NCI-H1048 (cell line): ENCODE measurements at regions not wholly inside any gene's neighbourhood (a gene's known extent, or its start where the extent isn't known, plus 50 kb on each side); places are given as distances from the start of the nearest gene placed in this dataset.
"Not testable (repeated sequence)": the region's sequence is repeated elsewhere in the genome, so short reads cannot be mapped to it uniquely, and the experiment has no call there.

ENCODE experiments used
- DNase-seq: peaks from one replicate; lab custom pipeline; 2025; lab: John Stamatoyannopoulos, UW

DNA sequence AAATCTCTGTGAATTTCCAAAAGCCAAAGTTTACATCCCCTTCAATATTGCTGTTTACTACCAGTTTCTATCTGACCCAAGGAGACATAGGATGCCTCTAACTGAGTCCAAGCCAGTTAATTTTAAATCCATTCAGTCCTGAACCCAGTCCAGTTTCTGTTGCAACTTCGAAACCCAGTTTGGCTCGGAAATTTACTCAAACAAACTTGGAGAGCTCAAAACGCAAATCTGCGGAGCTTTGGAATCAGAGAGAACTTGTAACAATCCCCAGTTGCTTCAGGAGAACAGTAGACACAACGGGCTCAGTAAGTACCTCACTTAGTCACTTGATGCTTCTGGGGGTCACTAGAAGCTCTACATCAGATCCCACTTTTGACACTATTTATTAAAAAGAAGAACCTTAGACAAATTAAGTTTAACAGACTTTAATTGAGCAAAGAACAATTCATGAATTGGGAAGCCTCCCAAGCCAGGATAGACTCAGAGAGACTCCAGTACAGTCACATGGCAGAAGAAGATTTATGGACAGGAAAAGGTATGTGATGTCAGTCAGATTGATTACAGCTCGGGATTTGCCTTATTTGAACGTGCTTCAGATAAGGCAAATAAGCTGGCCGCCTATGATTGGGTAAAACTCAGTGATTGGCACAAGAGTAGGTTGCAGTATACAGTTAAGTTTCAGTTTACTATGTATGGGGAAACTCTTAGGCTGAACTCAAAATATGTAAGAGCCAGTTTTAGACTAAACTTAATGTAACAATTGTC is 118.0 kb downstream of the RFPL4B start:
- no peak for DNase-seq

DNA sequence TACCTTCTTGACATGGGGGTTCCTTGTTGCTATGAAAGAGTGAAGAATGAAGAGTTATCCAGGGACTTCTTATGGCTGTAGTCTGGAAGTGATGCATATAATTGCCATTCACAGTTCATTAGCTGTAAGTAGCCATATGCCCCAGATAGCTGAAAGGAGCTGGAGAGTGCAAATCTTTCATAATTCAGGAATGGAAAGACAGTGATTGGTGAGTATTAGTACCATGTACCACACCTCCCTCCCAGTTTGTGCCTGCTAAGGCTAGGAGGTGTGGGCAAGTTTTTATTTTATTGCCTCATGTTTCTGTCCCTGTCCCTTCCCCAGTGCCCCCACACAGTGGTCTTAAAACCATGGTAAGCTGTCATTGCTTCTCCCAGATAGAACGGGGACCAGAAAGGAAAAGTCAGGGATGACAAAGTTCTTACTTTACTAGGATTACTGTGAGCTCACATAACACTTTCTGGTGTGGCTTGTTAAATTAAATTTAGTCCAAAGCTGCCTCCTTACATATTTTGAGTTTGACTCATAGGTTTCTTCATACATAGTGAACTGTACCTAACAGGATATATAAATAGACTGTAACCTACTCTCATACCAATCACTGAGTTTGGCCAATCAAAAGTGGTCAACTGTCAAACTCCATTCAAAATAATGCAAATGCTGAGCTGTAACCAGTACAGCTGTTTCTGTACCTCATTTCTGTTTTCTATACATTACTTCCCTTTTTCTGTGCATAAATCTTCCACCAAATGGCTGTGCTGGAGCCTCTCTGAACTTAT is 119.4 kb downstream of the RFPL4B start:
- DNase-seq = no peak

DNA sequence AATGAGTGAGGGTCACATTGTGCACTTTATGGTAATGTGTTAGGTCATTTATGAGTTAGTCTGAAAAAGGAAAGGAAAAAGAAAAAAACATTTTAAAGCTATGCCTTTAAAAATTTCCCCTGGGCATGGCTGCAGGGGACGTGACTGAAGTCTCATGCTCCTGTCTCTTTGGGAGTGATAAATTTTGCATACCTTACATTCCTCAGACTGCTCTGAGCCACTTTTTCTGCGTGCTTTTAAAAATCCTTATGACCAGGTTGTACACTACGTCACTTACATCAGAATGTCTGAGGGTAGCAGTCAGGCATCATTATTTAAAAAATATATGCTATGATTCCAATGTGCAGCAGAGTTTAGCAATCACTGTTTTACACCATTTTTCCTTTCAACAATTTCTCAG is 121.2 kb downstream of the RFPL4B start:
- DNase-seq = no peak

DNA sequence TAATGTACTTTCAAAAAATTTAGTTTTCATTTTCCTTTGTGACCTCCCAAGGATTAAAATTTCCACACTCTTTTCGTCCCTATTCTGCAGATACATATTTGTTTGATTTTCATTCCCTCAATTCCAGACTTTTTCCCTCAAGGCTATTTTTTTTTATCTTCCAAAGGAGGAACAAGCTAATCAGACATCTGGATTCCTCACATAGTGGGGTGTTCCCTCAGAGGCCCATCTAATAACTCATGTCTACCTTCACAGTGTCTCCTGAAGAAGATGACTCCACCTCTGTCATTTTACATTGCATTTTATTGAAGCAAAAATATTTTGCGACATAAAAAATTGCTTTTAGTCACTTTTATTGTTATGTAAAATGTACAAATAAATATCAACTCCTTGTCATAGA is 122.2 kb downstream of the RFPL4B start:
- DNase-seq = no peak

DNA sequence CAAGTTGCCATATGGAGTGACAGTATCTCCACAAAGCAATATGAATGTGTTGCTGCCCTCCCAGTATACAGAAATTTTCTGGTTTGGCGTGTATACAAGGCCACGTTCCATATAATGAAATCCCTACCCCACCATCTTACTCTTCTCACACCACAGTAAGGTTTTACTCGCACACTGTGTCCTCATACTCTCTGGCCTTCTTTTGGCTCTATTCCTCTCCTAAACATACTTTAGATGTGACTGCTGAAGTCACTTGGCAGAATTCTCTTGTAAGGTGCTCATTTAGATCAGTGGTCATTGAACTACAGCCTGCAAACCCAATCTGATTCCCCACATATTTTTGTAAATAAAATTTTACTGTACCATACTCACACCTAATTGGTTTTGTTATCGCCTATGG is 123.2 kb downstream of the RFPL4B start:
- no peak for DNase-seq

DNA sequence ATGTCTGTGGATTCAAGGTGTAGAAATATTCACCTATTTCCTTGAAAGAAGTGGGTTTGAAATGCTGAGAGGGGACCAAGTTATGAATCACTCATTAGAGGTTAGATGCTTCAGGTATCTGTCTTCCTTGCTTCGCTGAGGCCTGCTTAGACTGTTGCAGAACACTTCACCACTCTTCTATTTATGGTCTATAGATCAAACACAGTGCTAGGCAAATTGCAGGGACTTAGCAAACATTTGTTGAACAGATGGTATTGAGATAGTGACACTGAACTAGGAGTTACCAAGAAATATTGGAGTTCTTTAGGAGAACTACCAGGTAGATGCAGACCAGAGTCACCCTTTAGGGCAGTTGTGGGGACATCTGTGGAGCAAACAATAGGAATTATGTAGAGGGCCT is 123.8 kb downstream of the RFPL4B start:
- no peak for DNase-seq

DNA sequence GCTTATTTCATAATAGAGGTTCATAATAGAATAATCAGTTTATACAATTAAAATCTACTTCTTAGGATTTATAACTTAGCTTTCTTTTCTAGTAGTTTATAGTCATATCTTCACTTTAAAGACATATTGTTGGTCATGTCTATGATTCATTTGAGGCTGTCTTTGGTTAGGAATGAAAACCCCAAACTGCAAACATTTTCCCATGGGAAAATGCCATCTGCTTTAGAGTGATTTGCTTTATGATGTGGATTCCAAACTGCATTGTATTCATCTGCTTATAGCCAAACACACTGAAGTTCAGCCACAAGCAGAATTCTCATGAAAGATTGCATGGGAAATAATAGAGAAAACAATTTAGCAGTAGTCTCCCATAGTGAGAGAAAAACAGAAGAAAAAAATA is 128.0 kb downstream of the RFPL4B start:
- DNase-seq = no peak

DNA sequence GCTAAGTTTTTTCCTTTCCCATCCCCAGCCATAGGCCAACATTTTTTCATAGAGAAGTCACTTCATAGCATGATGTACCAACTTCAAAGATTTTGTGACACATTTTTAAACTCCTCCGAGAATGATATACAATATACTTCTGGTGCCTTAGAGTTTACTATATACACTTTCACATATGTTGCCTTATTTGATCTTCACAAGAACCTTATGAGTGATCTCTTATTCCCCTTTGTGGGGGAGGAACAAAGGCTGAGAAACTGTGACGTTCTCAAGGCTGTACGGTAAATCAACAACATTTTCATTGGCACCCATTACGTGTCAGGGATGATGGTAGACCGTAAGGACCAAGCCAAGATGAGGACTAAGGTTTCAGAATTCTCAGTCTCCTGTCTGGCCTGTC is 130.0 kb downstream of the RFPL4B start:
- DNase-seq = no peak

DNA sequence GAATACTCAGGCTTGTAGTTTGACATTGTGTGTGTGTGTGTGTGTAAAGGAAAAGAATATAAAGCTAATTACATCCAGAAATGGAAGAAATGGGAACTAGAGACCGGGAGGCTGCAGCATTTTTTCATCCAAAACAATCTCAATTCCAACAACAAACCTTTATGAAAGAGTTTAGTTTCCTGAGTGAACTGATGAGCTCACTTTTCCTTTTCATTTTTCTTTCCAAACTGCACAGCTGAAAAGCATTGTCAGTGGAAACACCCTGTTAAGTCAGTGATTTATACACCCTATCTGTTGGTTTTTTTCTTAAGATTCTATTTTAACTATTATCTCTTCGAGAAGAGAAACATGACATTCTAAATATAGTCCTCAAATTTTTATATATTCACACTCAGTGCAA is 130.9 kb downstream of the RFPL4B start:
- DNase-seq = no peak

DNA sequence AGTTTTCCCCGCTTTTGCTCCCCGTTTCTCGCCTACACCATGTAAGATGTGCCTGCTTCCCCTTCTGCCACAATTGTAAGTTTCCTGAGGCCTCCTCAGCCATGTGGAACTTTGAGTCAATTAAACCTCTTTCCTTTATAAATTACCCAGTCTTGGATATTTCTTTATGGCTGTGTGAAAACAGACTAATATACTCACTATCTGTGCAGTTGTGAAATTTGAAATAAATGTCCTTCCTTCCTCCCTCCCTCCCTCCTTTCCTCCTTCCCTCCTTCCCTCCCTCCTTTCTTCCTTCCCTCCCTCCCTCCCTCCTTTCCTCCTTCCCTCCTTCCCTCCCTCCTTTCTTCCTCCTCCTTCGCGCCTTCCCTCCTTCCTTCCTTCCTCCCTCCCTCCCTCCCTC is 132.8 kb downstream of the RFPL4B start:
- DNase-seq = not testable (repeated sequence)

DNA sequence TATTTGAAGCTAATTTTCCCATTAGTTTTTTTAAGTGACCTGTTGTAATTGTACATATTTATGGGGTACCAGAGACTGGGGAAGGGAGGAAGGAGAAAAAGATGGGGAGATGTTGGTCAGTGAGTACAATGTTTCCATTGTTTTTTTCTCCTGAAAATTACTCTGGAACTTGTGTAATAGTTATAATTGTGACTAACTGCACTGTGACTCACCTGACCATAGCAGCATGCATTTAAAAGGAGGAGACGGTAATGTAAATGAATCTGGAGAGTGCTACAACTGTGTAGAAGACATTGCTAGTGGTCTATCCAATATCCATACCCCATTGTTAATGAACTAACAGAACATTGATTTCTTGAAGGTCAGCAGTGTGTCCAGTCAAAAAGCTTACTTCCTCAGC is 133.4 kb downstream of the RFPL4B start:
- DNase-seq = no peak

DNA sequence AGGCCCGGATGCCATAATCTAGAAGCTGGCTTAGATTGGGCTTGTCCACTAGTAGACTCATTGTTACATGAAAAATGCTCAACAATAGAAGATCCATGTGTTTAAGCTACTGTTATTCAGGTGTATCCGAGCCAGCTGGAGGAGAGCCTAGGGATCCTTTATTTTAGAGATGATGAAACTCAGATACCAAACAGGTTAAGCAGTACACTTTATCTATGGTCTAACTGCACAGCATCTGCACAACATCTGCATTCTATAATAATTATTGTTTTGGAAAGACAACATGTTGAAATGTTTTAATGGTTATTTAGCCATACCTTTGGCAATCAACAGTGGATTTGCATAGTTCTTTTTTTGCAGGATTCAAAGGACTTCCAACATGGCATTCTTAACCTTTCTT is 134.1 kb downstream of the RFPL4B start:
- no peak for DNase-seq

DNA sequence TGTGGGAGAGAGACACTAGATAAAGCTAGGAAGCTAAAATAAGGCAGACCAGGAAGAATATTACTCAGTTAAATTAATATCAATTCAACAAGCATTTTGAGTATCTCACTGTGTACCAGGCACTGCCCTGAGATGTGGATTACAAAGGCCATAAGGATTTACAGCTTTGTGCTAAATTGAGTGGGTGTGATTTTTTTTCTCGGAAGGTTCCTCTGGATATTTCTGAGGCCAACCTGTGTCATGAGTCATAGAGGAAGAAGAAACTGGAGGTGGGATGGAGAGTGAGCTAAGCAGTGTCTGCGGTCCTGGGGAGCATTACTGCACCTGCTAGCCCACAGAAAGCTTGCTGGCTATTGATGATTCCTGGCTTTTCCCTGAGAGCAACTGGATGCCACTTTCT is 135.2 kb downstream of the RFPL4B start:
- no peak for DNase-seq

DNA sequence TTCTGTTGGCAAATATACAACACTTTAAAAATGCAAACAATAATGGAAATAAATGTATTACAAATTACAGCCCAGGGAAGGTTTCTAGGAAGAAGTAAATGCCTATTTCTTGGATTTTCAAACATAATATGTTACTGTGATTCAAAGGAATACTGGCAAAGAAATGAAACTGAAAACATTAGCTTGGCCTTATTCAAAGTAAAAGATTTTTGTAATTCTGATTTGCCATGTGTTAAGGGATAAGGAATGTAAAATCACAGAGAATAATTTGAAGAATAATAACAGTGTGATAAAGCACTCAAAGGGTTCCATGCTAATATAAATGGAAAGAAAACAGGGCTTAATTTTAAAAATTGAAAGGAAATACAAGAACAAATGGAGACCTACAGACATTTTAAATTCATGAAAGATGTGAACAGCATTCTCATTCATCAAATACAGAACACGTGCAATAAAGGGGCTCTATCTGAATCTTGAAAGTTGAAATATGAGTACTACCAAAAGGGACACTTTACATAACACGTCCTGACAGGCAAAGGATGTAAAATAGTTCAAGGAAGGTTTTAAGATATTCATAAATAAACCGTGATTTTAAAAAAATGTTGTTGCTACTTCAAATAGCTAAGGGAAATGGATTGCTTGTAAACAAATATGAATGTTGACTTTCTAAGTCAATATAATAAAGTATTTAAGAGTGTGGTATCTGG is 138.1 kb downstream of the RFPL4B start:
- DNase-seq = no peak

DNA sequence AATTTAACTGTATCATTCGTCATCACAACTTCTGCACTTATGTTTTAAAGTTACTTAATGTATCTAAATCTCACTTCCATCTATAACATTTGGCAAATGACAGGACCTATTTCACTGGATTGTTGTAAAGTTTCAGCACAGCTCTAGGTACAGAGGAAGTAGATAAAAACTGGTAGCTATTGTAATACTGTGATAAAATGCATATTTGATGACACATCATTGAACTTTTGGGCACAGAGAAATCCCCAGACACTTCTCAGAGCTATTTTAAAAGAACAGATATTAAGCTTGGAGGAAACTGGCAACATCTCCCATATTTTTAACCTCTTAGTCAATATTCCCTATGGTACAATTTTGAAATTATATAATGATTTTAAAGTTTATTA is 138.7 kb downstream of the RFPL4B start:
- DNase-seq = no peak

DNA sequence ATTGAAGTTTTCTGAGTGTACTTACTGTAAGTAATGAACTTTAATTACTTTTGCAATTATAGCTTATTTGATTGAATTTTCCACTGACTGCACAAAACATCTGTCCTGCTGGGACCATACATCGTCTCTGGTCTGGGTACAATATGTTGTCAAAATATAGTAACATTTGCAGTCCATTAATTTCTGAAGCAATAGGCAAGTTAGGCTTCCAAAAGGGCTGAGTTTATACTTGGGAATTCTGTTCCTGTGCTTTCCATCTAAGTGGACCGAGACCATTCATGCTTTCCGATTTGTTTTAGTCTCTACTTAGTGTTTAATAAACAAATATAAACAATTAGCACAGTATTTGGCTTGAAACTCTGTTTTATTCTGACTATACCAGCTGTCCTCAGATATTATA is 139.3 kb downstream of the RFPL4B start:
- no peak for DNase-seq

DNA sequence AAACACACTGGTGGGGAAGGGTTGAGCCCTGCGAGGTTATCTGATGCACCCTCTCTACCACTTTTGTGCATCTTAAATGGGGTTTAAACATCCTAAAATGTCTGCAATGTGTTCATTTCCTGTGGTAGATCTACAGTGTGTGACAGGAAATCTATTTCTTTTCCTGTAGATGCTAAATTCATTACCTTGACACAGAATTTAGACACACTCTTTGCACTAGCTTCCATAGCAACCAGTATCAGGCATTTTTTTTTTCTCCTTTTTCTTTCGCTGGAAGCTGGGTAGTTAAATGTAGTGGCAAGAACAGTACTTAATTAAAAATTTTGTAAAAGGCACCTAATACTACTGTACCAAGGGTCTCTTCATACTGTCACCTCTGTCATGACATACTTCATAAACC is 141.1 kb downstream of the RFPL4B start:
- no peak for DNase-seq

DNA sequence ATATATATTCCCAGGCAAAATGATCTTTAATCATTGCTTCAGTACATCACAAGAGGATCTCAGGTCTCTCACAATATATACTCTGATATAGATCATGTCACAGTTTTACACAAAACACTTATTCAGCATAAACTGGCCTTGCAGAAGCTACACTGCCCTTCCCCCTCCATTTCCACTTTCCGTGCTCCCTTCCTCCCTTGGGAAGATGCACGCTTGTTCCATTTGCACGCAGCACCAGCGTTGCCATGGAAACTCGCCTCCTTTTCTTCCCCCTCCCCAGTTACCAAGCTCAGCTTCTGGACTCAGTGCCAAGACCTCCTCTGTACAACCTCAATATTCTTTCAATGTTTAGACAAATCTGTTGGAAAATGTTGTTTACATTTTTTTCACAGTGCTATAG is 154.6 kb downstream of the RFPL4B start:
- no peak for DNase-seq

DNA sequence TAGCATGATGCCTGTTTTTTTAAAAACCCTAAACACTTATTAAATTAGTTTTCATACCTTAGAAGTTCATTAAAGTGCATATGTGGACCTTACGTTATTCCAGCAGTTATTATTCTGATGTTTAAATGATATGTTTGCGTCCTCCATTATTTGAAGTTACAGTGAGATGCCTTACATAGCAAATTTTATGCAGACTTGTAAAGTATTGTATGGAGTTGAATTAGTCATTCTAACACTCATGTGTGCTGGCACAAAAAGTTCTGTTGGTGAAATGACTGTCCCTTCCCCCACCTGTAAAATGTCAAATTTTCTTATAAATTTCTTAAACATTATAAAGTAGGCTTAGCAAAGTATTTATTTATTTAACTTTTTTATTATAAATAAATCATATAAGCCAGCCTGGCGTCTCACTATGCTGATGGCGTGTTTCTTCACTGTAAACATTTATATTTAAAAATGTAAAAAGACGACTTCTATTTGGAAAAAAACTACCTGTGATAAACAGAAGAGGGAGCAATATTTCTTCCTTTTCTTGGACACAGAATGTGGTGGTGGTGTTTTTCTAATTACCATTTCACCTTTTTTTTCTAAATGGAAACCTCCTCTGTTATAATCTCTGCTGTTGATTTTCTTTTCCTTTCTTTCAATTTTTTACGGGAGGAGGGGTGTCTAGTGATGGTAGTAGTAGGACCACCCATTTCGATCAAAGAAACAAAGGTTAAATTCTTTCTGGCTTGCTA is 155.4 kb downstream of the RFPL4B start:
- no peak for DNase-seq

DNA sequence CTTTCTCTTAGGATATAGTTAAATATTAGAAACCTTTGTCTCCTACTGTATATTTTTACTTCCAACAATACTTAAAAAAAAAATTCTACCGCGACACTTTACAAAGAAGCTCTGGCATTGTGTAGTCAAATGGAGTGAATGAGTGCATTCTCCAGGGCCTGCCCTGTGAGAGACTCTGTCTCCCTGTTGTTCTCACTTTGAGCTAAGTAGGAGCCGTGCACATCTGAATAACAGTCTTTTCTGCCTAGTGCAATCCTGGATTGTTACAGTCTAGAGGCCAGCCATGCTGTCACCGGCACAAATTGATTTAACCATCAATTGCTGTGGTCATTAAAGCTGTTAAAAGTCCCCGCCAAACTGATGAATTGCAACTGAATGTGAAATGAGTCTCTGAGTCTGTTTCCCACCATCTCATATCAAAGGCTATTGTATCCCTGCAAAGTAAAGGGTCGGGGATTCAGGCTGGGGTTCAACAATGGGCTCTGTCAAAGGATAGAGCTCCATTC is 156.0 kb downstream of the RFPL4B start:
- DNase-seq = peak; percentile 90

DNA sequence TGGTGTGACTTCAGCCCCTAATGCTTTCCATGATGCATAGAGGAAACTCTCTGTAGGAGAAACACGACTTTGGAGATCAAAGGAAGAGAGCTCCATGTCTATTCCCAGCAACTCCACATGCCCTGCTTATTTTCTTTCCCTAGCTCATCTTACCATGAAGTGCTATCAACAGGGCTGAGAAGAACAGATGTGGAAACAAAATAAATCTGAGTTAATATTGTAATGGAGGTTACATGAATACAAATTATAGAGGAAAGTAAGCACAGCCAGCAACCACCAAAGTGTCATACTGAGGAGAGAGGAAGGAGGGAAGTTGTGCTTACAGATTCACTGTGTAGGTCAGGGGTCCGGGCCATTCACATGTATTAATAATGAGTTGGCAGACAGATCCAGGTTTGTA is 157.5 kb downstream of the RFPL4B start:
- no peak for DNase-seq

DNA sequence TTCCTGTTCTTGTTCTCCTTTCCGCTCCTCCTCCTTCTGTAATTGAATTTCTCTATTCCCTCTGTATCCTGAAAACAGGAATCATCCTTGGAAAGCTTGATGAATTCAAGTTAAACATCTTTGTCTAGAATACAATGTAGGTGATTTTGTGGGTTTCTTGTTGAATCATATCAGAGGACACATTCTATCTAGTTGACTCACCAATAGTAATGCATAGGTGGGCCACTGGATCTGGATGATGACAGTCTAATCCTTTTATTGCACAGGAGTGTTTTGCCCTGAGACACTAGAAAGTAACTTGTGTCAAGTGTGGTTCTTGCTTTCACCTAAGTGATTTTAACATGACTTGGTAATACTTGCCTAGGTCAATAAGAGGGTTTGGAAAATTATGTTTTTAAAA is 164.3 kb downstream of the RFPL4B start:
- DNase-seq = no peak
